Stomach (tissue), 8 donors: ENCODE measurements at regions not wholly inside any gene's neighbourhood (a gene's known extent, or its start where the extent isn't known, plus 50 kb on each side); places are given as distances from the start of the nearest gene placed in this dataset.
"Not testable (repeated sequence)": the region's sequence is repeated elsewhere in the genome, so short reads cannot be mapped to it uniquely, and the experiment has no call there.

Experiments
- DNase-seq, 2 donors: peaks; one replicate each; pipeline versions ENCODE4 v3.0.0 to v3.0.0-alpha.2; 2013 to 2019
- H3K27ac ChIP-seq, 5 donors: fragments of 200-600 bp in 4 of 5; sonication (generic) in 4 of 5; one replicate each; pipeline ENCODE4 v1.5.1; 2013 to 2019; ENCODE audit warnings: mild to moderate bottlenecking in 1 of 5, moderate library complexity in 1 of 5
- H3K27me3 ChIP-seq, 3 donors: fragments of 200-600 bp; sonication (generic); one replicate each; pipeline ENCODE4 v1.5.1; 2017 to 2019; ENCODE audit warnings: mixed run types in 1 of 3
- H3K36me3 ChIP-seq, 4 donors: fragments of 200-600 bp; sonication (generic); 1 replicate in 3 of 4; 2 replicates in 1 of 4; pipeline ENCODE4 v1.5.1; 2016 to 2019
- H3K4me1 ChIP-seq, 4 donors: fragments of 200-600 bp; sonication (generic); one replicate each; pipeline ENCODE4 v1.5.1; 2016 to 2019
- H3K4me3 ChIP-seq, 4 donors: fragments of 200-600 bp; sonication (generic) in 3 of 4; one replicate each; pipeline ENCODE4 v1.5.1; 2016 to 2019; ENCODE audit warnings: mild to moderate bottlenecking in 1 of 4
- H3K9me3 ChIP-seq, 4 donors: fragments of 200-600 bp; sonication (generic); one replicate each; pipeline ENCODE4 v1.5.1; 2016 to 2019
- CTCF ChIP-seq, 7 experiments: fragments of 450-650 bp in 4 of 7; fragments of 200-600 bp in 3 of 7; sonication (generic) in 3 of 7; IDR thresholded peaks; one replicate each; pipeline ENCODE4 v1.5.1; 2016 to 2019; ENCODE audit warnings: antibody characterized with exemption in 7 of 7, control low read depth in 2 of 7, mild to moderate bottlenecking in 1 of 7
- EP300 ChIP-seq: sonication (generic); formaldehyde crosslinking; IDR thresholded peaks from one replicate; pipeline ENCODE4 v1.6.1; 2017; ENCODE audit warnings: antibody characterized with exemption
- POLR2A ChIP-seq, 4 donors: fragments of 450-650 bp; IDR thresholded peaks; one replicate each; pipeline ENCODE4 v1.6.1; 2016; ENCODE audit warnings: antibody characterized with exemption in 4 of 4, control low read depth in 2 of 4, mild to moderate bottlenecking in 1 of 4, moderate library complexity in 1 of 4
- POLR2AphosphoS5 ChIP-seq, 3 donors: sonication (generic); formaldehyde crosslinking; IDR thresholded peaks; one replicate each; pipeline ENCODE4 v1.6.1; 2016; ENCODE audit warnings: antibody characterized with exemption in 3 of 3
- WGBS, 5 donors: extraction: QIAGEN DNeasy Blood & Tissue Kit in 3 of 5; methylation state at CpG; one replicate each; pipeline versions ENCODE4 v1.1.5 to v1.1.7; 2013 to 2018; 5-methylcytosine and 5-hydroxymethylcytosine counted together
- intact Hi-C: fragments of 100-400 bp; cut with DNase I; formaldehyde crosslinking; loops from one replicate; pipeline ENCODE4 v1.15.1; 2023; ENCODE audit warnings: low total_unique reads
- donor health status: healthy with polysubstance abuse.
- donor health status: Bipolar disorder and iron deficiency.
- donor health status: healthy.

GRCh38 chr2:64934530-64934929, 54.7 kb upstream of the SLC1A4 start:
- TF ChIP-seq POLR2A (IDR thresholded peaks at IDR 0.05), result no peak
- TF ChIP-seq EP300, result no peak
- no peak for TF ChIP-seq CTCF (IDR thresholded peaks at IDR 0.05)
- TF ChIP-seq POLR2AphosphoS5 (IDR thresholded peaks at IDR 0.05), result no peak
- peaks cover 0 to 4% (median 0%) of the 10 kb centered on the region in 4 donors for H3K4me1 ChIP-seq
- H3K27me3 ChIP-seq, result no peaks in the 10 kb centered on the region
- WGBS, 5 donors, result 73 to 85% (median 78%) methylated on average over 4 of the region's 4 CpGs
- no peaks in the 10 kb centered on the region for H3K9me3 ChIP-seq
- H3K36me3 ChIP-seq, result no peaks in the 10 kb centered on the region
- no peak for DNase-seq
- intact Hi-C loops, result no loop called here
- H3K27ac ChIP-seq, result no peak overlapping the region
- H3K4me3 ChIP-seq, result no peak overlapping the region

GRCh38 chr2:64936809-64937208, 52.4 kb upstream of the SLC1A4 start:
- no peaks in the 10 kb centered on the region for H3K9me3 ChIP-seq
- WGBS, 5 donors, result 78 to 89% (median 82%) methylated on average over 1 of the region's 1 CpG
- H3K36me3 ChIP-seq, result no peaks in the 10 kb centered on the region
- intact Hi-C loops, result no loop called here
- H3K4me3 ChIP-seq, result no peak overlapping the region
- H3K4me1 ChIP-seq, result peaks cover 0 to 4% (median 0%) of the 10 kb centered on the region in 4 donors
- no peak overlapping the region for H3K27ac ChIP-seq
- no peak for TF ChIP-seq POLR2A (IDR thresholded peaks at IDR 0.05)
- TF ChIP-seq POLR2AphosphoS5 (IDR thresholded peaks at IDR 0.05), result no peak
- no peak for TF ChIP-seq CTCF (IDR thresholded peaks at IDR 0.05)
- no peak for TF ChIP-seq EP300
- no peak for DNase-seq
- no peaks in the 10 kb centered on the region for H3K27me3 ChIP-seq

GRCh38 chr2:64937314-64937686, 51.9 kb upstream of the SLC1A4 start:
- H3K27ac ChIP-seq, result peak overlapping the region in 1 of 5 donors; percentile 10
- H3K4me1 ChIP-seq, intact Hi-C loops, DNase-seq, H3K36me3 ChIP-seq, H3K9me3 ChIP-seq, H3K4me3 ChIP-seq, H3K27me3 ChIP-seq: not testable (repeated sequence)
- 82 to 91% (median 87%) methylated on average over 5 of the region's 5 CpGs for WGBS, 5 donors

GRCh38 chr2:64937687-64938491, 51.3 kb upstream of the SLC1A4 start:
- intact Hi-C loops, result no loop called here
- DNase-seq, result no peak
- 70 to 80% (median 76%) methylated on average over 11 to 13 of the region's 13 CpGs for WGBS, 5 donors
- Histone ChIP-seq H3K4me3 (no peak overlapping the region), H3K36me3 (no peaks in the 10 kb centered on the region), H3K4me1 (peaks cover 0 to 4% (median 0%) of the 10 kb centered on the region in 4 donors), H3K27ac (peak overlapping the region in 1 of 5 donors; percentile 10), H3K9me3 (no peaks in the 10 kb centered on the region), H3K27me3 (no peaks in the 10 kb centered on the region)
- no peak for TF ChIP-seq POLR2AphosphoS5 (IDR thresholded peaks at IDR 0.05)
- no peak for TF ChIP-seq CTCF (IDR thresholded peaks at IDR 0.05)
- TF ChIP-seq POLR2A (IDR thresholded peaks at IDR 0.05), result no peak
- no peak for TF ChIP-seq EP300

GRCh38 chr2:64938607-64939285, 50.5 kb upstream of the SLC1A4 start:
- Histone ChIP-seq H3K4me3 (no peak overlapping the region), H3K4me1 (peaks cover 0 to 7% (median 1%) of the 10 kb centered on the region in 4 donors), H3K36me3 (no peaks in the 10 kb centered on the region), H3K9me3 (no peaks in the 10 kb centered on the region), H3K27ac (no peak overlapping the region), H3K27me3 (no peaks in the 10 kb centered on the region)
- WGBS, 5 donors, result 68 to 78% (median 74%) methylated on average over 7 of the region's 7 CpGs
- intact Hi-C loops, result no loop called here
- no peak for DNase-seq
- TF ChIP-seq CTCF (IDR thresholded peaks at IDR 0.05) (no peak), POLR2A (IDR thresholded peaks at IDR 0.05) (no peak), POLR2AphosphoS5 (IDR thresholded peaks at IDR 0.05) (no peak), EP300 (no peak)
